WTC11 (cell line): ENCODE measurements at regions not wholly inside any gene's neighbourhood (a gene's known extent, or its start where the extent isn't known, plus 50 kb on each side); places are given as distances from the start of the nearest gene placed in this dataset.
"Not testable (repeated sequence)": the region's sequence is repeated elsewhere in the genome, so short reads cannot be mapped to it uniquely, and the experiment has no call there.

ENCODE experiments used
- ATAC-seq: fragments of 200-7000 bp; cut with Tn5 transposase; 2 replicates; pipeline ENCODE4 v1.10.0; 2021; ENCODE audit warnings: mild to moderate bottlenecking, moderate library complexity
- CTCF ChIA-PET: fragments of 300-600 bp; sonication (Branson Sonifier 250); formaldehyde crosslinking; loops from one replicate; lab custom pipeline; 2021; ENCODE audit warnings: antibody characterized with exemption; lab: Charles Lee
- POLR2A ChIA-PET: fragments of 350-600 bp; sonication (Branson Sonifier 250); formaldehyde crosslinking; loops from one replicate; lab custom pipeline; 2021; ENCODE audit warnings: antibody characterized with exemption; lab: Charles Lee
- DNase-seq: peaks from one replicate; pipeline ENCODE4 v3.0.0; 2021; ENCODE audit warnings: low spot score
- H3K27ac Mint-ChIP-seq: 2 replicates; pipeline ENCODE4 v1.8.0; 2021; ENCODE audit warnings: mixed read lengths
- H3K27me3 Mint-ChIP-seq: 2 replicates; pipeline ENCODE4 v1.8.0; 2021; ENCODE audit warnings: low read depth, mild to moderate bottlenecking, moderate library complexity, mixed read lengths
- H3K36me3 Mint-ChIP-seq: 2 replicates; pipeline ENCODE4 v1.8.0; 2021; ENCODE audit warnings: mixed read lengths
- H3K4me1 Mint-ChIP-seq: 2 replicates; pipeline ENCODE4 v1.8.0; 2022; ENCODE audit warnings: mixed read lengths
- H3K4me3 Mint-ChIP-seq: 2 replicates; pipeline ENCODE4 v1.8.0; 2021; ENCODE audit warnings: mild to moderate bottlenecking, moderate library complexity, mixed read lengths
- H3K9me3 Mint-ChIP-seq: 2 replicates; pipeline ENCODE4 v1.8.0; 2021; ENCODE audit warnings: mixed read lengths
- CREB1 ChIP-seq: sonication (generic); formaldehyde crosslinking; IDR thresholded peaks from 2 replicates; pipeline ENCODE4 v1.8.0; 2023; ENCODE audit warnings: mild to moderate bottlenecking, missing genetic modification reagents
- FOXK1 ChIP-seq: sonication (generic); formaldehyde crosslinking; IDR thresholded peaks from 2 replicates; pipeline ENCODE4 v1.8.0; 2022; ENCODE audit warnings: mild to moderate bottlenecking, moderate library complexity, missing genetic modification reagents
- GABPB1 ChIP-seq: sonication (generic); formaldehyde crosslinking; IDR thresholded peaks from 2 replicates; pipeline ENCODE4 v1.8.1; 2023; ENCODE audit warnings: mild to moderate bottlenecking, missing genetic modification reagents
- RORB ChIP-seq: fragments of 250-450 bp; sonication (Bioruptor Pico); IDR thresholded peaks from 2 replicates; pipeline ENCODE4 v1.9.0; 2021; ENCODE audit warnings: mild to moderate bottlenecking
- SP1 ChIP-seq: sonication (generic); formaldehyde crosslinking; conservative IDR thresholded peaks from 2 replicates; pipeline ENCODE4 v1.8.1; 2022; ENCODE audit warnings: missing genetic modification reagents
- TP53 ChIP-seq: sonication (generic); formaldehyde crosslinking; IDR thresholded peaks from 2 replicates; pipeline ENCODE4 v1.8.1; 2023; ENCODE audit warnings: mild to moderate bottlenecking, missing genetic modification reagents
- ZNF121 ChIP-seq: sonication (generic); formaldehyde crosslinking; IDR thresholded peaks from 2 replicates; pipeline ENCODE4 v1.8.0; 2023; ENCODE audit warnings: missing genetic modification reagents
- ZNF219 ChIP-seq: sonication (generic); formaldehyde crosslinking; IDR thresholded peaks from 2 replicates; pipeline ENCODE4 v1.8.0; 2023; ENCODE audit warnings: missing genetic modification reagents, mild to moderate bottlenecking, borderline replicate concordance
- TF ChIP-seq, protein P1 (sequence below): sonication (generic); formaldehyde crosslinking; IDR thresholded peaks from 2 replicates; pipeline ENCODE4 v1.8.1; 2022; ENCODE audit warnings: low read depth, mild to moderate bottlenecking, moderate library complexity, missing genetic modification reagents, borderline replicate concordance
- TF ChIP-seq, protein P2 (sequence below): sonication (generic); formaldehyde crosslinking; IDR thresholded peaks from 2 replicates; pipeline ENCODE4 v1.8.1; 2022; ENCODE audit warnings: mild to moderate bottlenecking, moderate library complexity, missing genetic modification reagents
- TF ChIP-seq, protein P3 (sequence below): sonication (generic); formaldehyde crosslinking; IDR thresholded peaks from 2 replicates; pipeline ENCODE4 v1.8.1; 2023; ENCODE audit warnings: mild to moderate bottlenecking, missing genetic modification reagents, moderate library complexity
- TF ChIP-seq, protein P4 (sequence below): sonication (generic); formaldehyde crosslinking; IDR thresholded peaks from 2 replicates; pipeline ENCODE4 v1.8.0; 2023; ENCODE audit warnings: mild to moderate bottlenecking, missing genetic modification reagents

- no peaks in the 10 kb centered on the region for H3K27me3 Mint-ChIP-seq
- DNase-seq: no peak
- peaks cover 5% of the 10 kb centered on the region; the same call in 1 of the 2 replicates for H3K36me3 Mint-ChIP-seq
- H3K4me3 Mint-ChIP-seq: no peak overlapping the region
- no peak overlapping the region for H3K27ac Mint-ChIP-seq
- ATAC-seq: no peak
- POLR2A ChIA-PET: no interaction called here
- peaks cover 20% of the 10 kb centered on the region for H3K9me3 Mint-ChIP-seq
- H3K4me1 Mint-ChIP-seq: peaks cover 5% of the 10 kb centered on the region; the same call in 1 of the 2 replicates
- CTCF ChIA-PET: interaction anchor here (5.3 kb wide), 1 partner anchor 14 kb away, joined by 22 read pairs; no protein-coding TSS in a partner anchor
- no peak for TF ChIP-seq GABPB1 (CRISPR knock-in tag)
- TF ChIP-seq, protein P1, sequence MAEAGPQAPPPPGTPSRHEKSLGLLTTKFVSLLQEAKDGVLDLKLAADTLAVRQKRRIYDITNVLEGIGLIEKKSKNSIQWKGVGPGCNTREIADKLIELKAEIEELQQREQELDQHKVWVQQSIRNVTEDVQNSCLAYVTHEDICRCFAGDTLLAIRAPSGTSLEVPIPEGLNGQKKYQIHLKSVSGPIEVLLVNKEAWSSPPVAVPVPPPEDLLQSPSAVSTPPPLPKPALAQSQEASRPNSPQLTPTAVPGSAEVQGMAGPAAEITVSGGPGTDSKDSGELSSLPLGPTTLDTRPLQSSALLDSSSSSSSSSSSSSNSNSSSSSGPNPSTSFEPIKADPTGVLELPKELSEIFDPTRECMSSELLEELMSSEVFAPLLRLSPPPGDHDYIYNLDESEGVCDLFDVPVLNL (CRISPR knock-in tag): no peak
Observed at GRCh38 chr1:101371259-101371658, 134.4 kb downstream of the S1PR1 start.

DNA sequence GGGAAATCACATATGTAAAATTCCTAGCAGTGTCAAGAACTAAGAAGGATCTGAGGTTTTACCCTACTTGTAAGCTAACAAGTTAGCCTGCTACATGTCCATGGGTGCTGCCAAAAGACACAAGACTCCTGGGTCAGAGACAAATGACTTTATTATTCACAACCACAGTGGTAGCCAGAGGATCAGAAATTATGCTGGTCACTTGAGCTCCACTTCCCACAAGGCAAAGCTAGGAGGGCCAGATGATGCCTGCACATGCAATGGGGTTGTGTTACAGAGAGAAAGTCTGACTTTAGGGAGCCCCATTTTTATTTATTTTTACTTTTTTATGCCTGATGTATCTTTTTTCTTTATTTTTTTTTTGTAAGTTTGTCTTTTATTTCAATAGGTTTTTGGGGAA is 136.8 kb downstream of the S1PR1 start:
- ChIA-PET POLR2A (no interaction called here), CTCF (interaction anchor here (2.7 kb wide), 1 partner anchor 16 kb away, joined by 24 read pairs; no protein-coding TSS in a partner anchor)
- H3K27me3 Mint-ChIP-seq: no peaks in the 10 kb centered on the region
- ATAC-seq: no peak
- H3K4me3 Mint-ChIP-seq: no peak overlapping the region
- peaks cover 27% of the 10 kb centered on the region for H3K9me3 Mint-ChIP-seq
- DNase-seq: no peak
- no peak overlapping the region for H3K27ac Mint-ChIP-seq
- H3K36me3 Mint-ChIP-seq: peaks cover 7% of the 10 kb centered on the region; the same call in 1 of the 2 replicates
- TF ChIP-seq, protein P2, sequence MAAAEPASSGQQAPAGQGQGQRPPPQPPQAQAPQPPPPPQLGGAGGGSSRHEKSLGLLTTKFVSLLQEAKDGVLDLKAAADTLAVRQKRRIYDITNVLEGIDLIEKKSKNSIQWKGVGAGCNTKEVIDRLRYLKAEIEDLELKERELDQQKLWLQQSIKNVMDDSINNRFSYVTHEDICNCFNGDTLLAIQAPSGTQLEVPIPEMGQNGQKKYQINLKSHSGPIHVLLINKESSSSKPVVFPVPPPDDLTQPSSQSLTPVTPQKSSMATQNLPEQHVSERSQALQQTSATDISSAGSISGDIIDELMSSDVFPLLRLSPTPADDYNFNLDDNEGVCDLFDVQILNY (CRISPR knock-in tag): no peak
- TF ChIP-seq, protein P3, sequence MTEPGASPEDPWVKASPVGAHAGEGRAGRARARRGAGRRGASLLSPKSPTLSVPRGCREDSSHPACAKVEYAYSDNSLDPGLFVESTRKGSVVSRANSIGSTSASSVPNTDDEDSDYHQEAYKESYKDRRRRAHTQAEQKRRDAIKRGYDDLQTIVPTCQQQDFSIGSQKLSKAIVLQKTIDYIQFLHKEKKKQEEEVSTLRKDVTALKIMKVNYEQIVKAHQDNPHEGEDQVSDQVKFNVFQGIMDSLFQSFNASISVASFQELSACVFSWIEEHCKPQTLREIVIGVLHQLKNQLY: no peak
- no peak for TF ChIP-seq ZNF121 (CRISPR knock-in tag)
- TF ChIP-seq TP53 (CRISPR knock-in tag): no peak
- no peak for TF ChIP-seq FOXK1 (CRISPR knock-in tag)
- TF ChIP-seq SP1 (CRISPR knock-in tag): no peak
- TF ChIP-seq, protein P4, sequence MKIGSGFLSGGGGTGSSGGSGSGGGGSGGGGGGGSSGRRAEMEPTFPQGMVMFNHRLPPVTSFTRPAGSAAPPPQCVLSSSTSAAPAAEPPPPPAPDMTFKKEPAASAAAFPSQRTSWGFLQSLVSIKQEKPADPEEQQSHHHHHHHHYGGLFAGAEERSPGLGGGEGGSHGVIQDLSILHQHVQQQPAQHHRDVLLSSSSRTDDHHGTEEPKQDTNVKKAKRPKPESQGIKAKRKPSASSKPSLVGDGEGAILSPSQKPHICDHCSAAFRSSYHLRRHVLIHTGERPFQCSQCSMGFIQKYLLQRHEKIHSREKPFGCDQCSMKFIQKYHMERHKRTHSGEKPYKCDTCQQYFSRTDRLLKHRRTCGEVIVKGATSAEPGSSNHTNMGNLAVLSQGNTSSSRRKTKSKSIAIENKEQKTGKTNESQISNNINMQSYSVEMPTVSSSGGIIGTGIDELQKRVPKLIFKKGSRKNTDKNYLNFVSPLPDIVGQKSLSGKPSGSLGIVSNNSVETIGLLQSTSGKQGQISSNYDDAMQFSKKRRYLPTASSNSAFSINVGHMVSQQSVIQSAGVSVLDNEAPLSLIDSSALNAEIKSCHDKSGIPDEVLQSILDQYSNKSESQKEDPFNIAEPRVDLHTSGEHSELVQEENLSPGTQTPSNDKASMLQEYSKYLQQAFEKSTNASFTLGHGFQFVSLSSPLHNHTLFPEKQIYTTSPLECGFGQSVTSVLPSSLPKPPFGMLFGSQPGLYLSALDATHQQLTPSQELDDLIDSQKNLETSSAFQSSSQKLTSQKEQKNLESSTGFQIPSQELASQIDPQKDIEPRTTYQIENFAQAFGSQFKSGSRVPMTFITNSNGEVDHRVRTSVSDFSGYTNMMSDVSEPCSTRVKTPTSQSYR (CRISPR knock-in tag): no peak
- no peak for TF ChIP-seq ZNF219 (CRISPR knock-in tag)
- TF ChIP-seq RORB (CRISPR knock-in tag): no peak
- TF ChIP-seq CREB1 (CRISPR knock-in tag): no peak
- H3K4me1 Mint-ChIP-seq: peaks cover 14% of the 10 kb centered on the region

DNA sequence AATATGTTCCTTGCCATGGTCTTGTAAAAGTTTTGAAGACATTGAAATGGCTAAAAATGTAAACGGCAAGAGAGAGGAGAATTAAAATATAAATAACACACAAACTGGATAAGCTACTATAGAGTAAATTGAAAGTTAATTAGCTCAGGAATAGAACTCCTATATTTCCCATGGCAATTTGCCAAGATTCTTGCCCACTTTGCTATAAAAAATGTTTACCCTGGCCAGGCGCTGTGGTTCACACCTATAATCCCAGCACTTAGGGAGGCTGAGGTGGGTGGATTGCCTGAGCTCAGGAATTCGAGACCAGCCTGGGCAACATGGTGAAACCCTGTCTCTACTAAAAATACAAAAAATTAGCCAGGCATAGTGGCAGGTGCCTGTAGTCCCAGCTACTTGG is 138.6 kb downstream of the S1PR1 start:
- not testable (repeated sequence) for H3K4me3 Mint-ChIP-seq, ATAC-seq, H3K27me3 Mint-ChIP-seq, H3K27ac Mint-ChIP-seq, H3K36me3 Mint-ChIP-seq, DNase-seq
- H3K9me3 Mint-ChIP-seq: peaks cover 33% of the 10 kb centered on the region
- ChIA-PET CTCF (interaction anchor here (0.9 to 2.7 kb wide), 2 partner anchors 18 to 66 kb away, joined by 4 to 24 read pairs; no protein-coding TSS in a partner anchor), POLR2A (interaction anchor here (0.7 kb wide), 1 partner anchor 80 kb away, joined by 6 read pairs; no protein-coding TSS in a partner anchor)
- peaks cover 31% of the 10 kb centered on the region for H3K4me1 Mint-ChIP-seq
